ENCODE measurements at regions not wholly inside any gene's neighbourhood (a gene's known extent, or its start where the extent isn't known, plus 50 kb on each side); places are given as distances from the start of the nearest gene placed in this dataset.
"Not testable (repeated sequence)": the region's sequence is repeated elsewhere in the genome, so short reads cannot be mapped to it uniquely, and the experiment has no call there.

GRCh38 chr6:145111407-145111806 lies 623.9 kb downstream of the EPM2A start:
- H3K4me1 ChIP-seq (ENCODE audit: control insufficient read depth, insufficient read depth, low read length, unreplicated experiment); H3K36me3 ChIP-seq (ENCODE audit: insufficient read depth, low read length); H3K79me2 ChIP-seq (ENCODE audit: control insufficient read depth, insufficient read depth, low read length, unreplicated experiment); H3K27me3 ChIP-seq (ENCODE audit: insufficient read depth, low read length); H3K4me3 ChIP-seq (ENCODE audit: low read depth, low read length); H3K27ac ChIP-seq (ENCODE audit: low read depth, low read length); H2AFZ ChIP-seq (ENCODE audit: low read length, unreplicated experiment): not testable (repeated sequence)

- H3K27ac ChIP-seq (ENCODE audit: low read depth, low read length): no peak overlapping the region
- no peak overlapping the region for H2AFZ ChIP-seq (ENCODE audit: low read length, unreplicated experiment)
- no peaks in the 10 kb centered on the region for H3K4me1 ChIP-seq (ENCODE audit: control insufficient read depth, insufficient read depth, low read length, unreplicated experiment)
- no peaks in the 10 kb centered on the region for H3K36me3 ChIP-seq (ENCODE audit: insufficient read depth, low read length)
- no peaks in the 10 kb centered on the region for H3K79me2 ChIP-seq (ENCODE audit: control insufficient read depth, insufficient read depth, low read length, unreplicated experiment)
- no peak overlapping the region for H3K4me3 ChIP-seq (ENCODE audit: low read depth, low read length)
- no peaks in the 10 kb centered on the region for H3K27me3 ChIP-seq (ENCODE audit: insufficient read depth, low read length)
Measured at GRCh38 chr6:145112711-145113148, 622.6 kb downstream of the EPM2A start.

- H3K4me1 ChIP-seq (ENCODE audit: control insufficient read depth, insufficient read depth, low read length, unreplicated experiment): no peaks in the 10 kb centered on the region
- no peaks in the 10 kb centered on the region for H3K36me3 ChIP-seq (ENCODE audit: insufficient read depth, low read length)
- no peak overlapping the region for H3K4me3 ChIP-seq (ENCODE audit: low read depth, low read length)
- H3K27ac ChIP-seq (ENCODE audit: low read depth, low read length): no peak overlapping the region
- H2AFZ ChIP-seq (ENCODE audit: low read length, unreplicated experiment): no peak overlapping the region
- no peaks in the 10 kb centered on the region for H3K79me2 ChIP-seq (ENCODE audit: control insufficient read depth, insufficient read depth, low read length, unreplicated experiment)
- H3K27me3 ChIP-seq (ENCODE audit: insufficient read depth, low read length): no peaks in the 10 kb centered on the region
Measured at GRCh38 chr6:145115638-145116037, 619.7 kb downstream of the EPM2A start.

- H3K4me3 ChIP-seq (ENCODE audit: low read depth, low read length): no peak overlapping the region
- no peaks in the 10 kb centered on the region for H3K27me3 ChIP-seq (ENCODE audit: insufficient read depth, low read length)
- H3K36me3 ChIP-seq (ENCODE audit: insufficient read depth, low read length): no peaks in the 10 kb centered on the region
- H2AFZ ChIP-seq (ENCODE audit: low read length, unreplicated experiment): no peak overlapping the region
- no peaks in the 10 kb centered on the region for H3K79me2 ChIP-seq (ENCODE audit: control insufficient read depth, insufficient read depth, low read length, unreplicated experiment)
- H3K4me1 ChIP-seq (ENCODE audit: control insufficient read depth, insufficient read depth, low read length, unreplicated experiment): no peaks in the 10 kb centered on the region
- H3K27ac ChIP-seq (ENCODE audit: low read depth, low read length): no peak overlapping the region
Measured at GRCh38 chr6:145116591-145117178, 618.6 kb downstream of the EPM2A start.

- Histone ChIP-seq H3K36me3 (ENCODE audit: insufficient read depth, low read length) (no peaks in the 10 kb centered on the region), H3K4me1 (ENCODE audit: control insufficient read depth, insufficient read depth, low read length, unreplicated experiment) (no peaks in the 10 kb centered on the region), H2AFZ (ENCODE audit: low read length, unreplicated experiment) (no peak overlapping the region), H3K27ac (ENCODE audit: low read depth, low read length) (no peak overlapping the region), H3K4me3 (ENCODE audit: low read depth, low read length) (no peak overlapping the region), H3K27me3 (ENCODE audit: insufficient read depth, low read length) (no peaks in the 10 kb centered on the region), H3K79me2 (ENCODE audit: control insufficient read depth, insufficient read depth, low read length, unreplicated experiment) (no peaks in the 10 kb centered on the region)
Measured at GRCh38 chr6:145118224-145118623, 617.1 kb downstream of the EPM2A start.

- H3K27ac ChIP-seq (ENCODE audit: low read depth, low read length): no peak overlapping the region
- no peak overlapping the region for H3K4me3 ChIP-seq (ENCODE audit: low read depth, low read length)
- no peak overlapping the region for H2AFZ ChIP-seq (ENCODE audit: low read length, unreplicated experiment)
- H3K36me3 ChIP-seq (ENCODE audit: insufficient read depth, low read length): no peaks in the 10 kb centered on the region
- no peaks in the 10 kb centered on the region for H3K79me2 ChIP-seq (ENCODE audit: control insufficient read depth, insufficient read depth, low read length, unreplicated experiment)
- no peaks in the 10 kb centered on the region for H3K27me3 ChIP-seq (ENCODE audit: insufficient read depth, low read length)
- H3K4me1 ChIP-seq (ENCODE audit: control insufficient read depth, insufficient read depth, low read length, unreplicated experiment): no peaks in the 10 kb centered on the region
Measured at GRCh38 chr6:145119081-145119480, 616.2 kb downstream of the EPM2A start.

GRCh38 chr6:145132709-145133108 lies 602.6 kb downstream of the EPM2A start:
- H3K27me3 ChIP-seq (ENCODE audit: insufficient read depth, low read length): no peaks in the 10 kb centered on the region
- H3K27ac ChIP-seq (ENCODE audit: low read depth, low read length): no peak overlapping the region
- no peak overlapping the region for H2AFZ ChIP-seq (ENCODE audit: low read length, unreplicated experiment)
- no peaks in the 10 kb centered on the region for H3K36me3 ChIP-seq (ENCODE audit: insufficient read depth, low read length)
- no peak overlapping the region for H3K4me3 ChIP-seq (ENCODE audit: low read depth, low read length)
- H3K79me2 ChIP-seq (ENCODE audit: control insufficient read depth, insufficient read depth, low read length, unreplicated experiment): no peaks in the 10 kb centered on the region
- H3K4me1 ChIP-seq (ENCODE audit: control insufficient read depth, insufficient read depth, low read length, unreplicated experiment): no peaks in the 10 kb centered on the region

- no peaks in the 10 kb centered on the region for H3K79me2 ChIP-seq (ENCODE audit: control insufficient read depth, insufficient read depth, low read length, unreplicated experiment)
- no peaks in the 10 kb centered on the region for H3K27me3 ChIP-seq (ENCODE audit: insufficient read depth, low read length)
- no peak overlapping the region for H3K4me3 ChIP-seq (ENCODE audit: low read depth, low read length)
- H2AFZ ChIP-seq (ENCODE audit: low read length, unreplicated experiment): no peak overlapping the region
- no peaks in the 10 kb centered on the region for H3K4me1 ChIP-seq (ENCODE audit: control insufficient read depth, insufficient read depth, low read length, unreplicated experiment)
- H3K36me3 ChIP-seq (ENCODE audit: insufficient read depth, low read length): no peaks in the 10 kb centered on the region
- H3K27ac ChIP-seq (ENCODE audit: low read depth, low read length): no peak overlapping the region
Measured at GRCh38 chr6:145135702-145136101, 599.6 kb downstream of the EPM2A start.

- Histone ChIP-seq H3K27ac (ENCODE audit: low read depth, low read length) (no peak overlapping the region), H2AFZ (ENCODE audit: low read length, unreplicated experiment) (no peak overlapping the region), H3K36me3 (ENCODE audit: insufficient read depth, low read length) (no peaks in the 10 kb centered on the region), H3K4me1 (ENCODE audit: control insufficient read depth, insufficient read depth, low read length, unreplicated experiment) (no peaks in the 10 kb centered on the region), H3K27me3 (ENCODE audit: insufficient read depth, low read length) (no peaks in the 10 kb centered on the region), H3K4me3 (ENCODE audit: low read depth, low read length) (no peak overlapping the region), H3K79me2 (ENCODE audit: control insufficient read depth, insufficient read depth, low read length, unreplicated experiment) (no peaks in the 10 kb centered on the region)
Measured at GRCh38 chr6:145137425-145137824, 597.9 kb downstream of the EPM2A start.

GRCh38 chr6:145138469-145139139 lies 596.7 kb downstream of the EPM2A start:
- Histone ChIP-seq H3K36me3 (ENCODE audit: insufficient read depth, low read length) (no peaks in the 10 kb centered on the region), H3K4me3 (ENCODE audit: low read depth, low read length) (no peak overlapping the region), H3K4me1 (ENCODE audit: control insufficient read depth, insufficient read depth, low read length, unreplicated experiment) (no peaks in the 10 kb centered on the region), H3K27me3 (ENCODE audit: insufficient read depth, low read length) (no peaks in the 10 kb centered on the region), H3K79me2 (ENCODE audit: control insufficient read depth, insufficient read depth, low read length, unreplicated experiment) (no peaks in the 10 kb centered on the region), H3K27ac (ENCODE audit: low read depth, low read length) (no peak overlapping the region), H2AFZ (ENCODE audit: low read length, unreplicated experiment) (no peak overlapping the region)

GRCh38 chr6:145139140-145139850 lies 596.0 kb downstream of the EPM2A start:
- Histone ChIP-seq H3K36me3 (ENCODE audit: insufficient read depth, low read length) (no peaks in the 10 kb centered on the region), H3K4me1 (ENCODE audit: control insufficient read depth, insufficient read depth, low read length, unreplicated experiment) (no peaks in the 10 kb centered on the region), H3K27ac (ENCODE audit: low read depth, low read length) (no peak overlapping the region), H3K4me3 (ENCODE audit: low read depth, low read length) (no peak overlapping the region), H2AFZ (ENCODE audit: low read length, unreplicated experiment) (no peak overlapping the region), H3K79me2 (ENCODE audit: control insufficient read depth, insufficient read depth, low read length, unreplicated experiment) (no peaks in the 10 kb centered on the region), H3K27me3 (ENCODE audit: insufficient read depth, low read length) (no peaks in the 10 kb centered on the region)

All from ACC112 (cell line).